Testis (tissue), 2 donors: ENCODE measurements at regions not wholly inside any gene's neighbourhood (a gene's known extent, or its start where the extent isn't known, plus 50 kb on each side); places are given as distances from the start of the nearest gene placed in this dataset.

Experiments
- DNase-seq: peaks from one replicate; pipeline ENCODE4 v3.0.0-alpha.2; 2019
- H3K27ac ChIP-seq, 2 donors: fragments of 200-600 bp; sonication (generic); one replicate each; pipeline ENCODE4 v1.5.1; 2019
- H3K27me3 ChIP-seq: fragments of 200-600 bp; sonication (generic); one replicate; pipeline ENCODE4 v1.5.1; 2019
- H3K36me3 ChIP-seq: fragments of 200-600 bp; sonication (generic); one replicate; pipeline ENCODE4 v1.5.1; 2017; ENCODE audit warnings: low read depth; ENCODE audit errors: missing control alignments
- H3K4me1 ChIP-seq: fragments of 200-600 bp; sonication (generic); one replicate; pipeline ENCODE4 v1.5.1; 2019
- H3K4me3 ChIP-seq, 2 donors: fragments of 200-600 bp; sonication (generic); one replicate each; pipeline ENCODE4 v1.5.1; 2017 to 2019
- H3K9me3 ChIP-seq: fragments of 200-600 bp; sonication (generic); one replicate; pipeline ENCODE4 v1.5.1; 2017
- POLR2A ChIP-seq: fragments of 450-650 bp; IDR thresholded peaks from one replicate; pipeline ENCODE4 v1.6.1; 2017; ENCODE audit warnings: antibody characterized with exemption, mild to moderate bottlenecking, moderate library complexity
- WGBS, 2 donors: methylation state at CpG; one replicate each; pipeline ENCODE4 v1.1.5; 2018; 5-methylcytosine and 5-hydroxymethylcytosine counted together
- intact Hi-C: fragments of 100-400 bp; cut with DNase I; formaldehyde crosslinking; loops from one replicate; pipeline ENCODE4 v1.15.1; 2023; ENCODE audit warnings: low total_unique reads
- TF ChIP-seq, protein P1 (sequence below), 3 experiments: fragments of 450-650 bp in 2 of 3; fragments of 200-600 bp in 1 of 3; sonication (generic) in 1 of 3; IDR thresholded peaks; one replicate each; pipeline ENCODE4 v1.5.1; 2016 to 2019; ENCODE audit warnings: antibody characterized with exemption in 3 of 3, mild to moderate bottlenecking in 2 of 3, moderate library complexity in 1 of 3

DNA sequence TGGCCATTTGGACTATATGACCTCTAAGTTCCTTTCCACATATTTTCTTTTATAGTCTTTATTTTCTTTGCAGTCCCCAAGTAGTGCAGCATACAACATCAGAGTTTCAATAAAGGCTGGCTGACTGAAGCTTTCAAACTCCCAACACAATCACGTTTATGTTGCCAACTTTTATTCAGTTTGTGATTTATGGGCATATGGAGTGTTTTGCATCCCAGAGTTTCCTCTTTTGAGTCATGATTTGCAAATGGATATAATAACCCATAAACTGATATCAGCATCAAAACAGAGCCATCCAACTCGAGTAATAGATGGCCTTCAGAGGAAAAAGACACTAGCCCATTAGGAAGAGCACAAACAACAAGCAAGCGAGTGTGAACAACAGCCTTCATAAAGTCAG is 414.0 kb downstream of the ELAVL2 start:
- Histone ChIP-seq H3K4me1 (no peaks in the 10 kb centered on the region), H3K9me3 (no peaks in the 10 kb centered on the region), H3K27me3 (no peaks in the 10 kb centered on the region), H3K36me3 (no peaks in the 10 kb centered on the region), H3K27ac (no peak overlapping the region), H3K4me3 (no peak overlapping the region)
- WGBS, 2 donors = 49 to 56% methylated on average over 3 of the region's 3 CpGs
- intact Hi-C loops = no loop called here
- DNase-seq = no peak
- no peak for TF ChIP-seq POLR2A
- TF ChIP-seq, protein P1, sequence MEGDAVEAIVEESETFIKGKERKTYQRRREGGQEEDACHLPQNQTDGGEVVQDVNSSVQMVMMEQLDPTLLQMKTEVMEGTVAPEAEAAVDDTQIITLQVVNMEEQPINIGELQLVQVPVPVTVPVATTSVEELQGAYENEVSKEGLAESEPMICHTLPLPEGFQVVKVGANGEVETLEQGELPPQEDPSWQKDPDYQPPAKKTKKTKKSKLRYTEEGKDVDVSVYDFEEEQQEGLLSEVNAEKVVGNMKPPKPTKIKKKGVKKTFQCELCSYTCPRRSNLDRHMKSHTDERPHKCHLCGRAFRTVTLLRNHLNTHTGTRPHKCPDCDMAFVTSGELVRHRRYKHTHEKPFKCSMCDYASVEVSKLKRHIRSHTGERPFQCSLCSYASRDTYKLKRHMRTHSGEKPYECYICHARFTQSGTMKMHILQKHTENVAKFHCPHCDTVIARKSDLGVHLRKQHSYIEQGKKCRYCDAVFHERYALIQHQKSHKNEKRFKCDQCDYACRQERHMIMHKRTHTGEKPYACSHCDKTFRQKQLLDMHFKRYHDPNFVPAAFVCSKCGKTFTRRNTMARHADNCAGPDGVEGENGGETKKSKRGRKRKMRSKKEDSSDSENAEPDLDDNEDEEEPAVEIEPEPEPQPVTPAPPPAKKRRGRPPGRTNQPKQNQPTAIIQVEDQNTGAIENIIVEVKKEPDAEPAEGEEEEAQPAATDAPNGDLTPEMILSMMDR (IDR thresholded peaks at IDR 0.05) = no peak

DNA sequence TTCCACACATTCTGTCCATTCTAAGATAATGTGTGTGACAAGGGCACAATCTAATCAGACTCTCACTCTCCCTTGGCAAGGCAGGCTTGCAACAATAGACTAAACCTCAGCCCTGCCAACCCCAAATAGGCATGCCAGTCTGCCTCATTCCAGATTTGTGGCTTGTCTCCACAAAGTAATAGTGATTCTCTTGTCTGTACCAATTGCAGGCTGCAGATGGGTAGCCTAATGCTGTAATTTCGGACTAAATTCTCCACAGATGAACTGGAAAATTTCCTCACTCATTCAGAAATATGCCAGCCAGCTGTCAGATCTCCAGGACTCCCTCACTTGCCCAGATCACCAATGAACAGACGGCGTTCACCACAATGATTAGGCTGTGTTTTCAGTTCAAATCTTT is 413.6 kb downstream of the ELAVL2 start:
- WGBS, 2 donors = 82 to 89% methylated on average over 3 of the region's 3 CpGs

DNA sequence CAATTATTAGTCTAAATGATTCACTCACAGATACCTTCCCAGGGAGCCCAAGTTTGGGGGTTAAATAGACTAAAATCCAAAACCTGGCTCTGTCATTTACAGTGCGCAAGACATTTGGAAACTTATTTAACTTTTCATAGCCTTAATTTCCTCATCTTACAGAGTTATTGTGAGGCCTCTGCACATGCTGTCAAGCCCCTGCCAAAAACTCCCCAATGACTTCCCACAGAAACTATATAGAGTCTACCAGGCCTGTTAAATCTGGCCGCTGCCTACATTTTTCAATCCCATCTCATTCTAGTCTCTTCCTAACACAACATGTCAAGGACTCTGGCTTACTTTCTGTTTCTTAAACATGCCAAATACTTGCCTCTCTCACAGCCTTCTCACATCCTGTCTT is 412.5 kb downstream of the ELAVL2 start:
- no peak for DNase-seq
- Histone ChIP-seq H3K27me3 (no peaks in the 10 kb centered on the region), H3K9me3 (no peaks in the 10 kb centered on the region), H3K4me3 (no peak overlapping the region), H3K27ac (no peak overlapping the region), H3K36me3 (no peaks in the 10 kb centered on the region), H3K4me1 (no peaks in the 10 kb centered on the region)
- WGBS, 2 donors = 89% methylated on average over 2 of the region's 2 CpGs
- TF ChIP-seq POLR2A = no peak
- intact Hi-C loops = no loop called here

More for the DNA sequence above, 413.6 kb downstream of the ELAVL2 start:
- H3K9me3 ChIP-seq = no peaks in the 10 kb centered on the region
- DNase-seq = no peak
- no peaks in the 10 kb centered on the region for H3K4me1 ChIP-seq
- intact Hi-C loops = no loop called here
- H3K36me3 ChIP-seq = no peaks in the 10 kb centered on the region
- TF ChIP-seq POLR2A = no peak
- TF ChIP-seq, protein P1 (IDR thresholded peaks at IDR 0.05) = no peak
- no peak overlapping the region for H3K27ac ChIP-seq
- H3K4me3 ChIP-seq = no peak overlapping the region
- H3K27me3 ChIP-seq = no peaks in the 10 kb centered on the region

DNA sequence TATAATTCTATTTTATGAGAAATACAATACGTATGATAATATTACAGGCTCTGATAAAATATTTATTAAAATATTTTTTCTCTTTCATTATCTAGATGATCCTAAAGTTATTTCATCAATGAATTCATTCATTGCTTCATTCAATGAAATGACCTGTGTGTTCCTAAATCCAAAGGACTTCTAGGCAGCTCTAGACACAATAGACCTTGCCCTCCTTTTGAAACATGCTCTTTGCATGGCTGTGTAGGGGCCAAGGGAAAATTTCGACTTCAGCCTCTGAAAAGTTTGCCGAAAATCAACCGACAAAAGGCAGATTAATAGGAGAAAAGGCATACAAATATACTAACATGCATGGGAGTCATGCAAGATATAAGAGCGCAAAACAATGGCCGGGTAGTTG is 402.0 kb downstream of the ELAVL2 start:
- H3K27me3 ChIP-seq = no peaks in the 10 kb centered on the region
- no peaks in the 10 kb centered on the region for H3K36me3 ChIP-seq
- no peak overlapping the region for H3K27ac ChIP-seq
- DNase-seq = no peak
- H3K9me3 ChIP-seq = no peaks in the 10 kb centered on the region
- H3K4me1 ChIP-seq = no peaks in the 10 kb centered on the region
- intact Hi-C loops = no loop called here
- WGBS, 2 donors = 87 to 88% methylated on average over 6 of the region's 6 CpGs
- TF ChIP-seq, protein P1 (IDR thresholded peaks at IDR 0.05) = no peak
- no peak for TF ChIP-seq POLR2A
- H3K4me3 ChIP-seq = no peak overlapping the region

DNA sequence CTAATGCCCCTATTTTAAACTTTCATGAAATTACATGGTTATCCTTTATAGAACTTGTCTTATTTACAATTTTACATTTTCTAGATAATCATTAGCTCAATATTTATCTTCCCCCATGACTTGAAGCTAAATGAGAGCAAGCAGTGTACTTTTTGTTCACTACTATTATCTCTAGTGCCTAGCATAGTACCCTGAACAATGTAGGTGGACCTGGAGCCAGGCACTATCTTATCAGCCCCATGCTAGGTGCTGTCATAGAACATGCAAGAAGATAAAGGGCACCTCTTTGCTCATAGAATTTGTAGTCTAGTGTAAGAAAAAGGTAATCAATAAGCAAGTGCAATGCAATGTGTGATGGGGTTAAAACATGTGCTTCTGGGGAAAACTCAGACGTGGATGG is 399.9 kb downstream of the ELAVL2 start:
- intact Hi-C loops = no loop called here
- Histone ChIP-seq H3K4me3 (no peak overlapping the region), H3K9me3 (no peaks in the 10 kb centered on the region), H3K36me3 (no peaks in the 10 kb centered on the region), H3K27me3 (no peaks in the 10 kb centered on the region), H3K4me1 (no peaks in the 10 kb centered on the region), H3K27ac (no peak overlapping the region)
- no peak for DNase-seq
- WGBS, 2 donors = 73 to 89% methylated on average over 1 of the region's 1 CpG
- TF ChIP-seq, protein P1 (IDR thresholded peaks at IDR 0.05) = no peak
- no peak for TF ChIP-seq POLR2A
